ENCODE measurements at regions not wholly inside any gene's neighbourhood (a gene's known extent, or its start where the extent isn't known, plus 50 kb on each side); places are given as distances from the start of the nearest gene placed in this dataset.

GRCh38 chr14:79997509-79998208 lies 213.6 kb downstream of the DIO2 start:
- TF ChIP-seq EZH2 (IDR thresholded peaks at IDR 0.05; ENCODE audit: borderline replicate concordance, low read length) (no peak), CTCF (IDR thresholded peaks at IDR 0.05; ENCODE audit: low read length) (no peak)
- H3K9me3 ChIP-seq (ENCODE audit: low read length), result no peaks in the 10 kb centered on the region
- H3K36me3 ChIP-seq (ENCODE audit: insufficient read depth, low read length), result no peaks in the 10 kb centered on the region
- no peaks in the 10 kb centered on the region for H3K27me3 ChIP-seq (ENCODE audit: insufficient read depth, low read length)
- no peak overlapping the region for H3K4me2 ChIP-seq (ENCODE audit: low read length)
- H3K4me3 ChIP-seq (ENCODE audit: low read depth, low read length, poor library complexity, severe bottlenecking), result no peak overlapping the region
- no peaks in the 10 kb centered on the region for H3F3A ChIP-seq (ENCODE audit: insufficient read depth, low read length)
- no peaks in the 10 kb centered on the region for H3K9me2 ChIP-seq (ENCODE audit: low read depth, low read length)
- H3K79me2 ChIP-seq (ENCODE audit: insufficient read depth, low read length), result no peaks in the 10 kb centered on the region
- no peaks in the 10 kb centered on the region for H4K20me1 ChIP-seq (ENCODE audit: insufficient read depth, low read length)
- H3K27ac ChIP-seq (ENCODE audit: low read depth, low read length, poor library complexity, severe bottlenecking), result no peak overlapping the region
- no peak overlapping the region for H2AFZ ChIP-seq (ENCODE audit: low read length)
- no peaks in the 10 kb centered on the region for H3K4me1 ChIP-seq (ENCODE audit: insufficient read depth, low read length, severe bottlenecking)
- no peak overlapping the region for H3K9ac ChIP-seq (ENCODE audit: low read length)

GRCh38 chr14:79992407-79993198 lies 218.7 kb downstream of the DIO2 start:
- Histone ChIP-seq H3K9ac (ENCODE audit: low read length) (no peak overlapping the region), H3K27me3 (ENCODE audit: insufficient read depth, low read length) (no peaks in the 10 kb centered on the region), H3K4me2 (ENCODE audit: low read length) (no peak overlapping the region), H3K79me2 (ENCODE audit: insufficient read depth, low read length) (no peaks in the 10 kb centered on the region), H3F3A (ENCODE audit: insufficient read depth, low read length) (no peaks in the 10 kb centered on the region), H3K36me3 (ENCODE audit: insufficient read depth, low read length) (no peaks in the 10 kb centered on the region), H3K4me3 (ENCODE audit: low read depth, low read length, poor library complexity, severe bottlenecking) (no peak overlapping the region), H3K9me2 (ENCODE audit: low read depth, low read length) (no peaks in the 10 kb centered on the region), H2AFZ (ENCODE audit: low read length) (no peak overlapping the region), H3K9me3 (ENCODE audit: low read length) (no peaks in the 10 kb centered on the region), H3K27ac (ENCODE audit: low read depth, low read length, poor library complexity, severe bottlenecking) (no peak overlapping the region), H3K4me1 (ENCODE audit: insufficient read depth, low read length, severe bottlenecking) (no peaks in the 10 kb centered on the region), H4K20me1 (ENCODE audit: insufficient read depth, low read length) (no peaks in the 10 kb centered on the region)
- no peak for TF ChIP-seq EZH2 (IDR thresholded peaks at IDR 0.05; ENCODE audit: borderline replicate concordance, low read length)
- no peak for TF ChIP-seq CTCF (IDR thresholded peaks at IDR 0.05; ENCODE audit: low read length)

- H3K9me3 ChIP-seq (ENCODE audit: low read length), result no peaks in the 10 kb centered on the region
- no peaks in the 10 kb centered on the region for H4K20me1 ChIP-seq (ENCODE audit: insufficient read depth, low read length)
- no peak overlapping the region for H3K9ac ChIP-seq (ENCODE audit: low read length)
- H2AFZ ChIP-seq (ENCODE audit: low read length), result no peak overlapping the region
- no peaks in the 10 kb centered on the region for H3F3A ChIP-seq (ENCODE audit: insufficient read depth, low read length)
- no peaks in the 10 kb centered on the region for H3K27me3 ChIP-seq (ENCODE audit: insufficient read depth, low read length)
- H3K36me3 ChIP-seq (ENCODE audit: insufficient read depth, low read length), result no peaks in the 10 kb centered on the region
- H3K4me3 ChIP-seq (ENCODE audit: low read depth, low read length, poor library complexity, severe bottlenecking), result no peak overlapping the region
- H3K27ac ChIP-seq (ENCODE audit: low read depth, low read length, poor library complexity, severe bottlenecking), result no peak overlapping the region
- no peak overlapping the region for H3K4me2 ChIP-seq (ENCODE audit: low read length)
- no peaks in the 10 kb centered on the region for H3K4me1 ChIP-seq (ENCODE audit: insufficient read depth, low read length, severe bottlenecking)
- no peaks in the 10 kb centered on the region for H3K9me2 ChIP-seq (ENCODE audit: low read depth, low read length)
- H3K79me2 ChIP-seq (ENCODE audit: insufficient read depth, low read length), result no peaks in the 10 kb centered on the region
- TF ChIP-seq CTCF (IDR thresholded peaks at IDR 0.05; ENCODE audit: low read length), result no peak
- no peak for TF ChIP-seq EZH2 (IDR thresholded peaks at IDR 0.05; ENCODE audit: borderline replicate concordance, low read length)
Measured at GRCh38 chr14:79991866-79992265, 219.4 kb downstream of the DIO2 start.
